GM12878 (cell line): ENCODE measurements at regions not wholly inside any gene's neighbourhood (a gene's known extent, or its start where the extent isn't known, plus 50 kb on each side); places are given as distances from the start of the nearest gene placed in this dataset.

ENCODE experiments used
- ATAC-seq: fragments of 200-7000 bp; cut with Tn5 transposase; 3 replicates; pipeline ENCODE4 v1.9.1; 2020; ENCODE audit warnings: mild to moderate bottlenecking, moderate library complexity
- BruUV-seq: library from RNA; stranded (reverse); fragments of 400-500 nt; replicated peaks from 2 replicates; lab custom pipeline; 2021; lab: Mats Ljungman, UMichigan
- CTCF ChIA-PET: fragments of 300-600 bp; sonication (Branson Sonifier 250); formaldehyde crosslinking; extraction: SDS; loops from one replicate; lab custom pipeline; 2021; ENCODE audit warnings: inconsistent platforms; lab: Yijun Ruan, JAX
- POLR2A ChIA-PET: fragments of 350-600 bp; formaldehyde crosslinking; extraction: SDS; loops from one replicate; lab custom pipeline; 2021; ENCODE audit warnings: inconsistent platforms; lab: Charles Lee
- RAD21 ChIA-PET: fragments of 300-600 bp; sonication (Branson Sonifier 250); formaldehyde crosslinking; loops from one replicate; lab custom pipeline; 2023; ENCODE audit warnings: antibody characterized with exemption; ENCODE audit not compliant: unreplicated experiment; lab: Charles Lee
- SMC1A ChIA-PET: fragments of 300-600 bp; sonication (Branson Sonifier 250); formaldehyde crosslinking; loops from one replicate; lab custom pipeline; 2023; ENCODE audit not compliant: unreplicated experiment, uncharacterized antibody; lab: Charles Lee
- DNase-seq: peaks from one replicate; pipeline ENCODE4 v3.0.0-alpha.2; 2011; ENCODE audit warnings: low read depth, low spot score
- FAIRE-seq: peaks from 3 replicates; lab custom pipeline; 2011; peaks lifted over from hg19 to GRCh38; lab: Jason Lieb, UNC
- H2AFZ ChIP-seq: 2 replicates; pipeline ENCODE4 v1.6.0; 2011; ENCODE audit warnings: low read depth, low read length, control low read depth; ENCODE audit not compliant: control insufficient read depth
- H3K27ac ChIP-seq: 2 replicates; pipeline ENCODE4 v1.5.1; 2011; ENCODE audit warnings: control low read depth; ENCODE audit not compliant: control insufficient read depth, insufficient read depth
- H3K27me3 ChIP-seq, 2 experiments: replicated peaks in 1 of 2; 2 replicates each; pipeline versions ENCODE4 v1.6.0 to v1.6.1; 2011; ENCODE audit warnings: low read length in 1 of 2; ENCODE audit not compliant: control insufficient read depth in 2 of 2, insufficient read depth in 2 of 2
- H3K36me3 ChIP-seq, 2 experiments: 2 replicates each; pipeline ENCODE4 v1.5.1; 2011; ENCODE audit warnings: low read length in 1 of 2; ENCODE audit not compliant: control insufficient read depth in 2 of 2, insufficient read depth in 2 of 2
- H3K4me1 ChIP-seq: 2 replicates; pipeline ENCODE4 v1.6.1; 2011; ENCODE audit warnings: mild to moderate bottlenecking, low read length, moderate library complexity, mixed read lengths; ENCODE audit not compliant: control insufficient read depth, insufficient read depth
- H3K4me2 ChIP-seq: 2 replicates; pipeline ENCODE4 v1.6.0; 2011; ENCODE audit warnings: control low read depth; ENCODE audit not compliant: control insufficient read depth, insufficient read depth
- H3K4me3 ChIP-seq: fragments of 200-600 bp; sonication (generic); 2 replicates; pipeline ENCODE4 v1.5.1; 2016
- H3K79me2 ChIP-seq: 2 replicates; pipeline ENCODE4 v1.6.0; 2011; ENCODE audit warnings: low read length; ENCODE audit not compliant: control insufficient read depth, insufficient read depth
- H3K9ac ChIP-seq: 2 replicates; pipeline ENCODE4 v1.8.0; 2011; ENCODE audit warnings: low read length, control low read depth, mixed read lengths; ENCODE audit not compliant: control insufficient read depth, insufficient read depth
- H3K9me3 ChIP-seq: replicated peaks from 3 replicates; pipeline ENCODE4 v1.5.1; 2011; ENCODE audit warnings: mild to moderate bottlenecking, low read length; ENCODE audit not compliant: control insufficient read depth, insufficient read depth
- H4K20me1 ChIP-seq: 2 replicates; pipeline ENCODE4 v1.6.0; 2011; ENCODE audit not compliant: control insufficient read depth, insufficient read depth
- ASH2L ChIP-seq: fragments of 300-600, 200-600 bp; sonication (generic); IDR thresholded peaks from 2 replicates; pipeline ENCODE4 v1.6.1; 2017; ENCODE audit warnings: low read depth, mild to moderate bottlenecking, borderline replicate concordance
- CBX3 ChIP-seq: fragments of 200-600 bp; sonication (generic); IDR thresholded peaks from 2 replicates; pipeline ENCODE4 v1.6.1; 2016; ENCODE audit warnings: low read depth, borderline replicate concordance
- JUND ChIP-seq: IDR thresholded peaks from 2 replicates; pipeline ENCODE4 v1.6.1; 2012; ENCODE audit warnings: low read depth, mild to moderate bottlenecking, low read length, improper control_type of control experiment, moderate library complexity
- RAD21 ChIP-seq: IDR thresholded peaks from 2 replicates; pipeline ENCODE4 v1.6.1; 2011; ENCODE audit warnings: mild to moderate bottlenecking, low read depth, low read length, moderate library complexity; ENCODE audit not compliant: insufficient read depth
- RELA ChIP-seq: fragments of 450-650 bp; IDR thresholded peaks from 2 replicates; pipeline ENCODE4 v1.8.0; 2014; ENCODE audit warnings: borderline replicate concordance; ENCODE audit not compliant: partially characterized antibody
- RUNX3 ChIP-seq: IDR thresholded peaks from 2 replicates; pipeline ENCODE4 v1.6.1; 2012; ENCODE audit warnings: low read length, inconsistent platforms
- SMARCA5 ChIP-seq: fragments of 450-650 bp; IDR thresholded peaks from 2 replicates; pipeline ENCODE4 v1.6.1; 2017; ENCODE audit warnings: mild to moderate bottlenecking
- ZBTB40 ChIP-seq: fragments of 450-650 bp; IDR thresholded peaks from 2 replicates; pipeline ENCODE4 v1.6.1; 2016; ENCODE audit warnings: mild to moderate bottlenecking, moderate library complexity, borderline replicate concordance
- WGBS: methylation state at CpG from one replicate; pipeline ENCODE4 v1.1.6; 2016; ENCODE audit warnings: low lambda C conversion rate; ENCODE audit not compliant: insufficient replicate concordance, insufficient coverage; ENCODE audit errors: missing lambda C conversion rate; 5-methylcytosine and 5-hydroxymethylcytosine counted together
- in situ Hi-C: fragments of 300-500 bp; cut with MboI; formaldehyde crosslinking; loops from 9 replicates; pipeline ENCODE4 v1.14.3; 2018; ENCODE audit warnings: mixed read lengths
- intact Hi-C: fragments of 100-400 bp; cut with micrococcal nuclease; formaldehyde crosslinking; loops from one replicate; pipeline ENCODE4 v1.14.2; 2022; ENCODE audit not compliant: unreplicated experiment

DNA sequence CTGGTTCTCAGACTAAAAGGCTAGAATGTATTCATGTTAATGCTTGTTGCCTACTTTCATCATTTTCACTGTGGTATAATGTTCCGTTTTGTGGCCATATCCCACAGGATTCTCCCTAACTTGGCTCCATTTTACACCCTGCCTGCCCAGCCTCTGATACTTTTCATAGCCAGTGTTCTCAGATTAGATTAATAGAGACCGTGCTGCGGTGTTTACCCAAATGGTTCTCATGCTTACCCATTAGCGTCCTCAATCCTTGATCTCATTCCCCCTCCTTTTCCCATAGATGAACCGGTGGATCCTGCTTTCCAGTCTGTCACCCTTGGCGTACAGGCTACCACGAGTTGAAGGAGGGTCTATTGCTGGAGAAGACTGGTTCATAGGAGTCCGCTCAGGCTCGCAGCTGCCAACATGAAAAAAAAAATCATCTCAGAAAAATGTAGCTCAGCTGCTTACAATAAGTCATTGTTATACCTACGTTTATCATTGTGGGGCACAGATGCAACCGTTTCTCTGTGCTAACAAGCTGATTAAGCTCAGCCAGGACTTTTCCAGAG is 78.7 kb downstream of the SETD4 start:
- H3K27me3 ChIP-seq = no peaks in the 10 kb centered on the region
- 27% methylated on average over 11 of the region's 11 CpGs for WGBS
- TF ChIP-seq SMARCA5 (no peak), RELA (no peak), ZBTB40 (no peak), CBX3 (no peak), JUND (no peak), RUNX3 (no peak), ASH2L (no peak), RAD21 (no peak)
- TF ChIP-seq, all 136 proteins: peak for 0
- in situ Hi-C loops (no loop called here), intact Hi-C loops (no loop called here)
- no peak overlapping the region for H3K4me3 ChIP-seq
- RAD21 ChIA-PET = no interaction called here
- H2AFZ ChIP-seq = no peak overlapping the region
- POLR2A ChIA-PET = no interaction called here
- peaks cover 2% of the 10 kb centered on the region; the same call in 2 of the 3 replicates for H3K9me3 ChIP-seq
- no peak overlapping the region for H3K27ac ChIP-seq
- no peak for ATAC-seq
- H4K20me1 ChIP-seq = no peaks in the 10 kb centered on the region
- no peaks in the 10 kb centered on the region for H3K4me1 ChIP-seq
- SMC1A ChIA-PET = interaction anchor here (0.9 kb wide), 1 partner anchor 34 kb away, joined by 3 read pairs; no protein-coding TSS in a partner anchor
- DNase-seq = no peak
- no peak for FAIRE-seq
- no peak overlapping the region for H3K9ac ChIP-seq
- CTCF ChIA-PET = no interaction called here
- H3K36me3 ChIP-seq = no peaks in the 10 kb centered on the region
- H3K79me2 ChIP-seq = no peaks in the 10 kb centered on the region
- no TSS peak for BruUV-seq
- H3K4me2 ChIP-seq = no peak overlapping the region
